ENCODE measurements at regions not wholly inside any gene's neighbourhood (a gene's known extent, or its start where the extent isn't known, plus 50 kb on each side); places are given as distances from the start of the nearest gene placed in this dataset.

DNA sequence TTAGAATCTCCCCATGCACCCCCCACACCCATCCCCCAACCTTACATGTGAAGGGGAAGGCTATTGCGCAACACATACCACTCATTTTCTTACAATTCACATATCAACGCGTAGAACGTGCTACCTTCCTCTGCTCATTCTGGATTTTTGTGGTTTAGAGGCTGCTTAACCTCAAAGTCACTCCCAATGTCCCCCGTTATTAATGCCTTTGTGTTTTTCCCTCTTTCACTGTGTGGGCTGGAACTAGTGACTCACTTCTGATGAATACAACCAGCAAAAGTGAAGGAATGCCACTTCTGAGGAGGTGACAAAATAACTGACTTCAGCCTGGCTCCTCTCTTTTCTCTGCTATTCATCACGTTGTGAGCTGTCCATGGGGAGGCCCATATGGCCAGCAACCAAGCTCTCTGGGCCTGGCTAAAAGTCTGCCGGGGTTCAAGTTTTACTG is 342.5 kb upstream of the NXPH2 start:
- H3K27me3 ChIP-seq (ENCODE audit: low read length), result no peaks in the 10 kb centered on the region
- H2AFZ ChIP-seq (ENCODE audit: low read depth, low read length, severe bottlenecking), result no peak overlapping the region
- no peaks in the 10 kb centered on the region for H3K9me2 ChIP-seq (replicated peaks; ENCODE audit: insufficient read depth, low read length)
- no peaks in the 10 kb centered on the region for H3F3A ChIP-seq (ENCODE audit: insufficient read depth)
- H3K4me3 ChIP-seq (ENCODE audit: insufficient read depth, low read length, poor library complexity, severe bottlenecking), result no peak overlapping the region
- no peaks in the 10 kb centered on the region for H3K79me2 ChIP-seq (ENCODE audit: insufficient read depth, low read length)
- H3K27ac ChIP-seq (ENCODE audit: low read depth, low read length), result no peak overlapping the region
- H3K36me3 ChIP-seq (ENCODE audit: low read length), result no peaks in the 10 kb centered on the region
- H3K9ac ChIP-seq (ENCODE audit: low read length), result no peak overlapping the region
- no peaks in the 10 kb centered on the region for H4K20me1 ChIP-seq (ENCODE audit: low read depth, low read length)
- TF ChIP-seq, protein P1, sequence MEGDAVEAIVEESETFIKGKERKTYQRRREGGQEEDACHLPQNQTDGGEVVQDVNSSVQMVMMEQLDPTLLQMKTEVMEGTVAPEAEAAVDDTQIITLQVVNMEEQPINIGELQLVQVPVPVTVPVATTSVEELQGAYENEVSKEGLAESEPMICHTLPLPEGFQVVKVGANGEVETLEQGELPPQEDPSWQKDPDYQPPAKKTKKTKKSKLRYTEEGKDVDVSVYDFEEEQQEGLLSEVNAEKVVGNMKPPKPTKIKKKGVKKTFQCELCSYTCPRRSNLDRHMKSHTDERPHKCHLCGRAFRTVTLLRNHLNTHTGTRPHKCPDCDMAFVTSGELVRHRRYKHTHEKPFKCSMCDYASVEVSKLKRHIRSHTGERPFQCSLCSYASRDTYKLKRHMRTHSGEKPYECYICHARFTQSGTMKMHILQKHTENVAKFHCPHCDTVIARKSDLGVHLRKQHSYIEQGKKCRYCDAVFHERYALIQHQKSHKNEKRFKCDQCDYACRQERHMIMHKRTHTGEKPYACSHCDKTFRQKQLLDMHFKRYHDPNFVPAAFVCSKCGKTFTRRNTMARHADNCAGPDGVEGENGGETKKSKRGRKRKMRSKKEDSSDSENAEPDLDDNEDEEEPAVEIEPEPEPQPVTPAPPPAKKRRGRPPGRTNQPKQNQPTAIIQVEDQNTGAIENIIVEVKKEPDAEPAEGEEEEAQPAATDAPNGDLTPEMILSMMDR (IDR thresholded peaks at IDR 0.05; ENCODE audit: insufficient read depth, low read length, poor library complexity, severe bottlenecking), result no peak
- TF ChIP-seq EZH2phosphoT487 (conservative IDR thresholded peaks at IDR 0.05; ENCODE audit: low read length), result no peak
- no peaks in the 10 kb centered on the region for H3K9me3 ChIP-seq (ENCODE audit: insufficient read depth, low read length)
- no peak overlapping the region for H3K4me2 ChIP-seq (ENCODE audit: low read depth, low read length, poor library complexity, severe bottlenecking)

DNA sequence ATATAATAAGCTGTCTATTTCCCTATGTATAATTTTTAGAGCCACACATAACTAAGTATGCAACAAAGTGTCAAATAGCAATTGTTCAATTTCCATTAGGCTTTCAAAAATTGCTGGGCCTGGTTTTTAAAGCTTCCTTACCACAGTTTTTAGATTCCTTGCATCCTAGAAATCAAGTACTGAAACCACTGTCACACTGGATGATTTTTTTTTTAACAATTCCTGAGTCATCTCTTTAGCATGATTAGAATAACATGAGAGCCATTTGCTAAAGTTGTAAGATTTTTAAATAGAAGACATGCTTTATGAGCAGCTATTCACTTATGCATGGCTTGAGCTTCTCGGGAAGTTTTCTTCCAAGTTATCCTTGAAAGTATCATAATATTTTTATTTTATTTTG is 319.5 kb upstream of the NXPH2 start:
- H3K4me3 ChIP-seq (ENCODE audit: insufficient read depth, low read length, poor library complexity, severe bottlenecking), result no peak overlapping the region
- no peaks in the 10 kb centered on the region for H3K79me2 ChIP-seq (ENCODE audit: insufficient read depth, low read length)
- H3K9me3 ChIP-seq (ENCODE audit: insufficient read depth, low read length), result no peaks in the 10 kb centered on the region
- no peaks in the 10 kb centered on the region for H3K9me2 ChIP-seq (replicated peaks; ENCODE audit: insufficient read depth, low read length)
- no peak overlapping the region for H3K27ac ChIP-seq (ENCODE audit: low read depth, low read length)
- TF ChIP-seq EZH2phosphoT487 (conservative IDR thresholded peaks at IDR 0.05; ENCODE audit: low read length), result no peak
- TF ChIP-seq, protein P1 (IDR thresholded peaks at IDR 0.05; ENCODE audit: insufficient read depth, low read length, poor library complexity, severe bottlenecking), result no peak
- no peak overlapping the region for H3K9ac ChIP-seq (ENCODE audit: low read length)
- no peak overlapping the region for H2AFZ ChIP-seq (ENCODE audit: low read depth, low read length, severe bottlenecking)
- H3F3A ChIP-seq (ENCODE audit: insufficient read depth), result no peaks in the 10 kb centered on the region
- no peak overlapping the region for H3K4me2 ChIP-seq (ENCODE audit: low read depth, low read length, poor library complexity, severe bottlenecking)
- H3K27me3 ChIP-seq (ENCODE audit: low read length), result no peaks in the 10 kb centered on the region
- H4K20me1 ChIP-seq (ENCODE audit: low read depth, low read length), result no peaks in the 10 kb centered on the region
- no peaks in the 10 kb centered on the region for H3K36me3 ChIP-seq (ENCODE audit: low read length)

DNA sequence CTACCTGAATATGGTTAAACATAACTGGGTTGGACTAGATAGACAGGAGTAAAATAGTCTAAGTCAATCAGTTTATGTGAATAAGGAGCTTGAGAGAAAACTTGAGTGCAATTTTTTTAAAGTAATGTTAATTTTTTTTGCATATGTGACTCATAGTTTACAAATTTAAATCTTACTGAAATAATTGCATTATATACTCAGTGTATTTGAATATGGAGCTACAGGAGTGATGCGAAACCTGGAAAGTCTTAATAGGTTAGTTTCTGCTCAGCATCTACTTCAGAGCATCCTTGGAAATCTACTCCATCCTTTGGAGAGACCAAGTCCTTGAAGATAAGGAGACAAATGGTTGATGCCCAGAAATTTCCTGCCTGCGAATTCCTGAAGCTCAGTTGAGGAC is 318.8 kb upstream of the NXPH2 start:
- no peak overlapping the region for H3K27ac ChIP-seq (ENCODE audit: low read depth, low read length)
- no peaks in the 10 kb centered on the region for H4K20me1 ChIP-seq (ENCODE audit: low read depth, low read length)
- H3K9me2 ChIP-seq (replicated peaks; ENCODE audit: insufficient read depth, low read length), result no peaks in the 10 kb centered on the region
- H3K79me2 ChIP-seq (ENCODE audit: insufficient read depth, low read length), result no peaks in the 10 kb centered on the region
- H3K27me3 ChIP-seq (ENCODE audit: low read length), result no peaks in the 10 kb centered on the region
- H3K9ac ChIP-seq (ENCODE audit: low read length), result no peak overlapping the region
- no peaks in the 10 kb centered on the region for H3K9me3 ChIP-seq (ENCODE audit: insufficient read depth, low read length)
- no peak overlapping the region for H3K4me2 ChIP-seq (ENCODE audit: low read depth, low read length, poor library complexity, severe bottlenecking)
- TF ChIP-seq EZH2phosphoT487 (conservative IDR thresholded peaks at IDR 0.05; ENCODE audit: low read length), result no peak
- TF ChIP-seq, protein P1 (IDR thresholded peaks at IDR 0.05; ENCODE audit: insufficient read depth, low read length, poor library complexity, severe bottlenecking), result no peak
- H3F3A ChIP-seq (ENCODE audit: insufficient read depth), result no peaks in the 10 kb centered on the region
- H3K4me3 ChIP-seq (ENCODE audit: insufficient read depth, low read length, poor library complexity, severe bottlenecking), result no peak overlapping the region
- H3K36me3 ChIP-seq (ENCODE audit: low read length), result no peaks in the 10 kb centered on the region
- H2AFZ ChIP-seq (ENCODE audit: low read depth, low read length, severe bottlenecking), result no peak overlapping the region
